H9 (cell line): ENCODE measurements at regions not wholly inside any gene's neighbourhood (a gene's known extent, or its start where the extent isn't known, plus 50 kb on each side); places are given as distances from the start of the nearest gene placed in this dataset.
A peak's percentile ranks its signal among the peaks of the same experiment; 100 is the strongest.

Source experiments
- DNase-seq: peaks from one replicate; pipeline ENCODE4 v3.0.0-alpha.2; 2017
- H2AFZ ChIP-seq: one replicate; pipeline ENCODE4 v1.6.1; 2013; ENCODE audit warnings: mild to moderate bottlenecking, low read length, control low read depth, moderate library complexity
- H2AK5ac ChIP-seq: 2 replicates; pipeline ENCODE4 v1.6.1; 2013; ENCODE audit warnings: low read length, control low read depth, mixed read lengths; ENCODE audit not compliant: insufficient read length
- H2BK120ac ChIP-seq: one replicate; pipeline ENCODE4 v1.6.1; 2013; ENCODE audit warnings: low read depth, mild to moderate bottlenecking, low read length, control low read depth, inconsistent platforms; ENCODE audit not compliant: poor library complexity, severe bottlenecking
- H2BK12ac ChIP-seq: 2 replicates; pipeline ENCODE4 v1.6.1; 2013; ENCODE audit warnings: low read length, control low read depth, mixed read lengths, low read depth; ENCODE audit not compliant: insufficient read length
- H2BK15ac ChIP-seq: 2 replicates; pipeline ENCODE4 v1.6.1; 2013; ENCODE audit warnings: low read depth, low read length, control low read depth
- H2BK20ac ChIP-seq: one replicate; pipeline ENCODE4 v1.6.1; 2013; ENCODE audit warnings: low read depth, mild to moderate bottlenecking, low read length, control low read depth, inconsistent platforms; ENCODE audit not compliant: poor library complexity, severe bottlenecking
- H2BK5ac ChIP-seq: 2 replicates; pipeline ENCODE4 v1.6.1; 2013; ENCODE audit warnings: low read length, control low read depth, mixed read lengths; ENCODE audit not compliant: insufficient read length
- H3K14ac ChIP-seq: 2 replicates; pipeline ENCODE4 v1.6.1; 2013; ENCODE audit warnings: low read length, control low read depth; ENCODE audit not compliant: insufficient read depth
- H3K18ac ChIP-seq: 2 replicates; pipeline ENCODE4 v1.6.1; 2013; ENCODE audit warnings: low read depth, mild to moderate bottlenecking, mixed read lengths, low read length, control low read depth; ENCODE audit not compliant: insufficient read length
- H3K23ac ChIP-seq: 2 replicates; pipeline ENCODE4 v1.6.1; 2013; ENCODE audit warnings: low read length, control low read depth, mixed read lengths, low read depth; ENCODE audit not compliant: insufficient read length
- H3K23me2 ChIP-seq: 2 replicates; pipeline ENCODE4 v1.6.1; 2013; ENCODE audit warnings: low read depth, mild to moderate bottlenecking, mixed read lengths, low read length, control low read depth; ENCODE audit not compliant: insufficient read length, poor library complexity, severe bottlenecking
- H3K27ac ChIP-seq: 2 replicates; pipeline ENCODE4 v1.5.1; 2013; ENCODE audit warnings: low read length, control low read depth, mixed read lengths, low read depth; ENCODE audit not compliant: insufficient read length
- H3K27me3 ChIP-seq: 2 replicates; pipeline ENCODE4 v1.6.1; 2013; ENCODE audit warnings: low read length, control low read depth, inconsistent platforms; ENCODE audit not compliant: insufficient read depth
- H3K4ac ChIP-seq: 2 replicates; pipeline ENCODE4 v1.6.1; 2013; ENCODE audit warnings: low read depth, mild to moderate bottlenecking, control low read depth, inconsistent platforms, low read length, moderate library complexity
- H3K4me1 ChIP-seq: 2 replicates; pipeline ENCODE4 v1.6.1; 2013; ENCODE audit warnings: low read length, control low read depth, inconsistent platforms; ENCODE audit not compliant: insufficient read depth
- H3K4me2 ChIP-seq: 2 replicates; pipeline ENCODE4 v1.6.1; 2013; ENCODE audit warnings: low read length, control low read depth, mixed read lengths; ENCODE audit not compliant: insufficient read length, insufficient read depth
- H3K56ac ChIP-seq: 2 replicates; pipeline ENCODE4 v1.6.1; 2013; ENCODE audit warnings: low read depth, mild to moderate bottlenecking, mixed read lengths, low read length, control low read depth; ENCODE audit not compliant: insufficient read length
- H3K79me1 ChIP-seq: 2 replicates; pipeline ENCODE4 v1.6.1; 2013; ENCODE audit warnings: low read depth, mild to moderate bottlenecking, moderate library complexity, low read length, control low read depth, inconsistent platforms; ENCODE audit not compliant: insufficient read depth, poor library complexity, severe bottlenecking
- H3K79me2 ChIP-seq: 2 replicates; pipeline ENCODE4 v1.6.1; 2013; ENCODE audit warnings: low read length, control low read depth, inconsistent platforms; ENCODE audit not compliant: insufficient read depth
- H3K9ac ChIP-seq: 2 replicates; pipeline ENCODE4 v1.6.1; 2013; ENCODE audit warnings: low read length, control low read depth, mixed read lengths; ENCODE audit not compliant: insufficient read length; ENCODE audit errors: extremely low read depth
- H3K9me3 ChIP-seq: one replicate; pipeline ENCODE4 v1.6.1; 2013; ENCODE audit warnings: low read depth, low read length, inconsistent platforms; ENCODE audit not compliant: control insufficient read depth
- H3T11ph ChIP-seq: one replicate; pipeline ENCODE4 v1.6.1; 2013; ENCODE audit warnings: mild to moderate bottlenecking, low read length, control low read depth, inconsistent platforms
- H4K20me1 ChIP-seq: one replicate; pipeline ENCODE4 v1.6.1; 2013; ENCODE audit not compliant: control insufficient read depth, insufficient read length, insufficient read depth
- H4K5ac ChIP-seq: 2 replicates; pipeline ENCODE4 v1.6.1; 2013; ENCODE audit warnings: low read depth, mild to moderate bottlenecking, mixed read lengths, low read length, control low read depth; ENCODE audit not compliant: insufficient read length
- H4K8ac ChIP-seq: replicated peaks from 2 replicates; pipeline ENCODE4 v1.6.1; 2013; ENCODE audit warnings: low read length, control low read depth, mixed read lengths, low read depth; ENCODE audit not compliant: insufficient read length
- H4K91ac ChIP-seq: 2 replicates; pipeline ENCODE4 v1.6.1; 2013; ENCODE audit warnings: low read depth, mild to moderate bottlenecking, moderate library complexity, mixed read lengths, low read length, control low read depth; ENCODE audit not compliant: insufficient read length
- H3K27ac Mint-ChIP-seq, 3 experiments: 2 replicates in 2 of 3; 3 replicates in 1 of 3; pipeline ENCODE4 v1.8.0; 2020 to 2021; ENCODE audit warnings: mixed read lengths in 3 of 3, mild to moderate bottlenecking in 1 of 3, moderate library complexity in 1 of 3
- H3K27me3 Mint-ChIP-seq: 2 replicates; pipeline ENCODE4 v1.8.0; 2021; ENCODE audit warnings: low read depth, mild to moderate bottlenecking, moderate library complexity, mixed read lengths
- H3K36me3 Mint-ChIP-seq, 3 experiments: 2 replicates in 2 of 3; 3 replicates in 1 of 3; pipeline ENCODE4 v1.8.0; 2020 to 2021; ENCODE audit warnings: low read depth in 3 of 3, mixed read lengths in 3 of 3; ENCODE audit not compliant: insufficient read depth in 1 of 3
- H3K4me1 Mint-ChIP-seq, 2 experiments: 2 replicates each; pipeline ENCODE4 v1.8.0; 2020; ENCODE audit warnings: mixed read lengths in 2 of 2
- H3K4me3 Mint-ChIP-seq, 2 experiments: 2 replicates in 1 of 2; 3 replicates in 1 of 2; pipeline ENCODE4 v1.8.0; 2020 to 2021; ENCODE audit warnings: mild to moderate bottlenecking in 2 of 2, mixed read lengths in 2 of 2, moderate library complexity in 1 of 2
- H3K9me3 Mint-ChIP-seq, 2 experiments: 2 replicates in 1 of 2; 3 replicates in 1 of 2; pipeline ENCODE4 v1.8.0; 2020; ENCODE audit warnings: mild to moderate bottlenecking in 2 of 2, mixed read lengths in 2 of 2, moderate library complexity in 1 of 2
- CTCF ChIP-seq: fragments of 200-600 bp; sonication (generic); conservative IDR thresholded peaks from 3 replicates; pipeline ENCODE4 v1.8.0; 2021; ENCODE audit warnings: antibody characterized with exemption, mild to moderate bottlenecking
- WGBS: extraction: QIAGEN DNeasy Blood & Tissue Kit; methylation state at CpG from one replicate; pipeline ENCODE4 v1.1.7; 2013; ENCODE audit warnings: missing lambda C conversion rate, low lambda C conversion rate, mixed read lengths; ENCODE audit not compliant: insufficient read length; ENCODE audit errors: extremely low coverage; 5-methylcytosine and 5-hydroxymethylcytosine counted together

GRCh38 chr12:118727979-118728366 is 253.4 kb upstream of the SRRM4 start:
- Histone ChIP-seq H3K79me2 (no peaks in the 10 kb centered on the region), H3K79me1 (no peaks in the 10 kb centered on the region), H3K9me3 (peaks cover 6% of the 10 kb centered on the region), H3K4me1 (no peaks in the 10 kb centered on the region), H3K27ac (no peak overlapping the region), H4K91ac (no peak overlapping the region), H3K9ac (no peak overlapping the region), H2BK15ac (no peak overlapping the region), H2BK12ac (no peak overlapping the region), H4K20me1 (no peaks in the 10 kb centered on the region), H2BK5ac (no peak overlapping the region), H3K4ac (no peak overlapping the region), H3K56ac (no peak overlapping the region), H2AK5ac (no peak overlapping the region), H2BK120ac (no peak overlapping the region), H4K5ac (no peak overlapping the region), H3K23me2 (no peaks in the 10 kb centered on the region), H2AFZ (no peak overlapping the region), H3K4me2 (no peak overlapping the region), H2BK20ac (no peak overlapping the region), H3T11ph (no peak overlapping the region), H3K23ac (no peak overlapping the region), H3K14ac (no peak overlapping the region), H3K27me3 (no peaks in the 10 kb centered on the region), H3K18ac (no peak overlapping the region), H4K8ac (no peak overlapping the region)
- no peak for DNase-seq
- Mint-ChIP-seq H3K27ac (peak overlapping the region in 1 of 3 experiments; percentile 32; a peak in 1 of 7 replicates), H3K36me3 (no peaks in the 10 kb centered on the region), H3K4me3 (no peak overlapping the region), H3K4me1 (no peaks in the 10 kb centered on the region), H3K27me3 (peaks cover 3% of the 10 kb centered on the region; the same call in 1 of the 2 replicates), H3K9me3 (peaks cover 14 to 19% of the 10 kb centered on the region in 2 experiments)
- no CpG with 5 or more reads among the region's 3 CpGs for WGBS
- no peak for TF ChIP-seq CTCF
